ENCODE measurements at regions not wholly inside any gene's neighbourhood (a gene's known extent, or its start where the extent isn't known, plus 50 kb on each side); places are given as distances from the start of the nearest gene placed in this dataset.

DNA sequence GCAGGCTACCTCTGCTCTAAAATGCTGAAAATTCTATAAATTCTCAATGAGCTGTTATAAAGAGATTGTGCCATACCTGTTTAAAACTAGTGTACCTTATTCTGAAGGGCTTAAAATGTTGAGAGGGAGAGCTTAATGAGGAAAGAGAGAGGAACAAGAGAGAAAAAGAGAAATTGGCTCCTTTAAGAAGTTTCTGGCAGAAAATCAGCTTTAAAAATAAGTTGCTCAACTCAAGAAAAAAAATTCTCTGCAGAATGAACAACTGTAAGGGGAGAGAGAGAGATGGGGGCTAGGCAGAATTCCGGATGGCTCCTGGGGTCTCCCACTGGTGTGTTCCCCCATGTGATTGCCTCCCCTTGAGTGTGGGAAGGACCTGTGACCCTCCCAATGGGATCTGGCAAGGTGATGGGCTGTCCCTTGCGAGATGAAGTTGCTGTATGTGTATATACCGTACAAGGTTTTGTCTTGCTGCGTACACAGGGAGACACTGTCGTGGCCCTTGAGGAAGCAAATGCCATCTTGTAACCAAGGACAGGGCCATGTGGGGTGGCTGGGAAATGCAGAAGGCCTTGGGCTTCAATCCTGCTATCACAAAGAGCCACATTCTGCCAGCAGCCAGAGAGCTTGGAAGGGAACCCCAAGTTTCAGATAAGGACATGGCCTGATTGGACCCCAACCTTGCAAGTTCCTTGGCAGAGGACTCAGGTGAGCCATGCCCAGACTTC is 64.3 kb upstream of the S1PR3 start:
- H3K27ac ChIP-seq: no peak overlapping the region
- intact Hi-C loops (cut with DNase I): no loop called here
- no peak overlapping the region for H3K4me3 ChIP-seq
- no peaks in the 10 kb centered on the region for H3K27me3 ChIP-seq (ENCODE audit: insufficient read depth in 3 of 3, low read length in 2 of 3)
- WGBS, 3 donors: 70 to 79% (median 72%) methylated on average over 5 of the region's 5 CpGs
- DNase-seq (no peak), ATAC-seq (no peak)
- H3K4me1 ChIP-seq: no peaks in the 10 kb centered on the region
- no peaks in the 10 kb centered on the region for H3K9me3 ChIP-seq
- TF ChIP-seq, protein P1, sequence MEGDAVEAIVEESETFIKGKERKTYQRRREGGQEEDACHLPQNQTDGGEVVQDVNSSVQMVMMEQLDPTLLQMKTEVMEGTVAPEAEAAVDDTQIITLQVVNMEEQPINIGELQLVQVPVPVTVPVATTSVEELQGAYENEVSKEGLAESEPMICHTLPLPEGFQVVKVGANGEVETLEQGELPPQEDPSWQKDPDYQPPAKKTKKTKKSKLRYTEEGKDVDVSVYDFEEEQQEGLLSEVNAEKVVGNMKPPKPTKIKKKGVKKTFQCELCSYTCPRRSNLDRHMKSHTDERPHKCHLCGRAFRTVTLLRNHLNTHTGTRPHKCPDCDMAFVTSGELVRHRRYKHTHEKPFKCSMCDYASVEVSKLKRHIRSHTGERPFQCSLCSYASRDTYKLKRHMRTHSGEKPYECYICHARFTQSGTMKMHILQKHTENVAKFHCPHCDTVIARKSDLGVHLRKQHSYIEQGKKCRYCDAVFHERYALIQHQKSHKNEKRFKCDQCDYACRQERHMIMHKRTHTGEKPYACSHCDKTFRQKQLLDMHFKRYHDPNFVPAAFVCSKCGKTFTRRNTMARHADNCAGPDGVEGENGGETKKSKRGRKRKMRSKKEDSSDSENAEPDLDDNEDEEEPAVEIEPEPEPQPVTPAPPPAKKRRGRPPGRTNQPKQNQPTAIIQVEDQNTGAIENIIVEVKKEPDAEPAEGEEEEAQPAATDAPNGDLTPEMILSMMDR (IDR thresholded peaks at IDR 0.05): no peak
- no peaks in the 10 kb centered on the region for H3K36me3 ChIP-seq (ENCODE audit: insufficient read depth in 1 of 2, low read depth in 1 of 2)

DNA sequence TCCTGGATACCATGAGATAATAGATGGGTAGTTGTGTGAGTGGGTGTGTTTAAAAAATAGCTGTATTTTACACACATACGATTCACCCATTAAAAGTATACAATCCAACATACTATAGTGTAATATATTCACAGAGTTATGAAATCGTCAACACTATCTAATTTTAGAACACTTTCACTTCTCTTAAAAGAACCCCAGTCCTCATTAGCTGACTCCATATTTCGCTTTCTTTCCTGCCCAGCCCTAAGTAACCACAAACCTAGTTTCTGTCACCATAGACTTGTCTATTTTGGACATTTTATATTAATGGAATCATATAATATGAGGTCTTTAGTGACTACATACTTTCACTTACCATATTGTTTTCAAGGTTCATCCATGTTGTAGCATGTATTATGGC is 63.8 kb upstream of the S1PR3 start:
- DNase-seq (no peak), ATAC-seq (no peak)
- 77 to 81% (median 78%) methylated on average over 3 of the region's 3 CpGs for WGBS, 3 donors
- Histone ChIP-seq H3K27me3 (ENCODE audit: insufficient read depth in 3 of 3, low read length in 2 of 3) (no peaks in the 10 kb centered on the region), H3K36me3 (ENCODE audit: insufficient read depth in 1 of 2, low read depth in 1 of 2) (no peaks in the 10 kb centered on the region), H3K4me1 (no peaks in the 10 kb centered on the region), H3K4me3 (no peak overlapping the region), H3K27ac (no peak overlapping the region), H3K9me3 (no peaks in the 10 kb centered on the region)
- intact Hi-C loops (cut with DNase I): no loop called here
- TF ChIP-seq, protein P1 (IDR thresholded peaks at IDR 0.05): no peak

DNA sequence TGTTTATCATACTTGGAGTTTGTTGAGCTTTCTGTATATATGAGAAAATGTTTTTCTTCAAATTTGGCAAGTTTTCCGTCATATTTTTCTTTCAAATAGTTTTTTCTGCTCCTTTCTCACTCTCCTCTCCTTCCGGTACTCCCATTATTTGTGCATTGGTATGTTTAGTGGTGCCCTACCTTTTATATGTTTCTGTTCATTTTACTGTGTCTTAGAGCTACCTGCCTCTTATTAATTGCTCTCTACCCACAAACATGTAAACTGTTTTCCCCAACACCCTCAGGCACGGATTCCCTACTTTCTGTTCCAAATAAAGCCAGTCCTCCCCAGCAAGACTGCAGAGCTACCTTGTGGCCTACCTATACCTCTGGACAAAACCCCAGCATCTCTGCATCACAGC is 60.6 kb upstream of the S1PR3 start:
- no peaks in the 10 kb centered on the region for H3K9me3 ChIP-seq
- H3K27ac ChIP-seq: no peak overlapping the region
- 78 to 94% (median 80%) methylated on average over 3 of the region's 3 CpGs for WGBS, 3 donors
- no peak overlapping the region for H3K4me3 ChIP-seq
- TF ChIP-seq, protein P1 (IDR thresholded peaks at IDR 0.05): no peak
- H3K27me3 ChIP-seq (ENCODE audit: insufficient read depth in 3 of 3, low read length in 2 of 3): no peaks in the 10 kb centered on the region
- intact Hi-C loops (cut with DNase I): no loop called here
- H3K36me3 ChIP-seq (ENCODE audit: insufficient read depth in 1 of 2, low read depth in 1 of 2): no peaks in the 10 kb centered on the region
- DNase-seq: no peak
- no peak for ATAC-seq
- no peaks in the 10 kb centered on the region for H3K4me1 ChIP-seq

DNA sequence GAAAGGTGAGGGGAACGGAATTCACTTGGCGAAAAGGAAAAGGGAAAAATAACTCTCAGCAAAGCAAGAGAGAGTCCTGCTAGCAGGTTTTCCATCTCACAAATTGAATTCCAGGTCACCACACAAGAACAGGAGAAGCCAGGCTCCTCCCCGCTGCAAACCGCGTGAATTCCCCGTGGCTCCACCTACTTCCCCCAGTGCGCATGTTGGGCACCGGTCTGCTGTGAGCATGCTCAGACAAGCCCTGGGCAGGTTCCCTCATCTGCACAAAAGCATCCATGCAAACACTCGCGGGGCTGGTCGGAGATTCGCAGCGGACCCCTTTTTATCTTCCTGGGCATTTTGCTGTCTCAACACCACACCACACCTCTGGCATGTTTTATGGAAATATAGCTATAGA is 58.5 kb upstream of the S1PR3 start:
- 83 to 90% (median 88%) methylated on average over 13 of the region's 13 CpGs for WGBS, 3 donors
- no peak for ATAC-seq
- Histone ChIP-seq H3K4me1 (no peaks in the 10 kb centered on the region), H3K36me3 (ENCODE audit: insufficient read depth in 1 of 2, low read depth in 1 of 2) (no peaks in the 10 kb centered on the region), H3K27me3 (ENCODE audit: insufficient read depth in 3 of 3, low read length in 2 of 3) (no peaks in the 10 kb centered on the region), H3K27ac (no peak overlapping the region), H3K4me3 (no peak overlapping the region), H3K9me3 (no peaks in the 10 kb centered on the region)
- TF ChIP-seq, protein P1 (IDR thresholded peaks at IDR 0.05): no peak
- DNase-seq: no peak
- intact Hi-C loops (cut with DNase I): no loop called here
